D721Med (cell line): ENCODE measurements at regions not wholly inside any gene's neighbourhood (a gene's known extent, or its start where the extent isn't known, plus 50 kb on each side); places are given as distances from the start of the nearest gene placed in this dataset.

ENCODE experiments used
- DNase-seq: peaks from one replicate; pipeline ENCODE4 v3.0.0; 2011; ENCODE audit warnings: low spot score; ENCODE audit not compliant: insufficient read length
- FAIRE-seq: peaks from 2 replicates; lab custom pipeline; 2011; peaks lifted over from hg19 to GRCh38; lab: Jason Lieb, UNC
- CTCF ChIP-seq: IDR thresholded peaks from 2 replicates; pipeline ENCODE4 v1.5.1; 2012; ENCODE audit warnings: mild to moderate bottlenecking, control low read depth; ENCODE audit not compliant: insufficient read depth; ENCODE audit errors: missing control alignments

- TF ChIP-seq CTCF = no peak
- FAIRE-seq = peak; percentile 16
- no peak for DNase-seq
Observed at GRCh38 chr2:39995005-39995737, 216.1 kb upstream of the THUMPD2 start.

- DNase-seq = no peak
Observed at GRCh38 chr2:39994151-39994550, 215.1 kb upstream of the THUMPD2 start.

GRCh38 chr2:39991298-39991697 lies 212.2 kb upstream of the THUMPD2 start:
- no peak for FAIRE-seq
- no peak for DNase-seq

More at GRCh38 chr2:39994151-39994550, 215.1 kb upstream of the THUMPD2 start:
- no peak for TF ChIP-seq CTCF
- FAIRE-seq = no peak

DNA sequence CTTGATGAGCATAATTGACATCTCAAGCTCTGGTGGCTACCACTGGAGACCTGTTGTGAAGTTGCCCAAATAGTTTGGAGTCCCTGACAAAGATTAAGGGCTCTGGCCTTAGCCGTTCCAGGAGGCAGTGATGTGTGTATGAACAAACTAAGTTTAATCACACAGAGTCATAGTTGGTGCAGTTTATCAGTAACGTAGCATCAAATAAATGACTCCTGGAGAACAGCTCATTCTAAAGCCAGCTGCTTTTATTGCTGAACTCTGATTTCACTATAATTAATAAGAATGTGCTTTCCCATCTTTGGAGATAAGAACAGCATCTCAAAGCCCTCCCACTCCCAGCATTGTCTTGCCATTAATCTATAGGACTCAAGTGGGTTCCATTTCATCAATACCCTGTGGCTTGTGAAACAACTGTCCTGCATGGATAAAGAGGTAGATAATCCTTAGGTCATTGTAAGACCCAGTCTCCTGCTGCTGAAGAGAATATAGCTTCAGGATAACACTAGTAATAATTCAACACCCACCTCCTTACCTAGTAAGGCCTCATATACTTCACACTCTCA lies 211.4 kb upstream of the THUMPD2 start:
- FAIRE-seq (no peak), DNase-seq (no peak)
- no peak for TF ChIP-seq CTCF

More at GRCh38 chr2:39991298-39991697, 212.2 kb upstream of the THUMPD2 start:
- TF ChIP-seq CTCF = no peak

GRCh38 chr2:39989888-39990287 lies 210.8 kb upstream of the THUMPD2 start:
- no peak for TF ChIP-seq CTCF
- no peak for DNase-seq
- no peak for FAIRE-seq

DNA sequence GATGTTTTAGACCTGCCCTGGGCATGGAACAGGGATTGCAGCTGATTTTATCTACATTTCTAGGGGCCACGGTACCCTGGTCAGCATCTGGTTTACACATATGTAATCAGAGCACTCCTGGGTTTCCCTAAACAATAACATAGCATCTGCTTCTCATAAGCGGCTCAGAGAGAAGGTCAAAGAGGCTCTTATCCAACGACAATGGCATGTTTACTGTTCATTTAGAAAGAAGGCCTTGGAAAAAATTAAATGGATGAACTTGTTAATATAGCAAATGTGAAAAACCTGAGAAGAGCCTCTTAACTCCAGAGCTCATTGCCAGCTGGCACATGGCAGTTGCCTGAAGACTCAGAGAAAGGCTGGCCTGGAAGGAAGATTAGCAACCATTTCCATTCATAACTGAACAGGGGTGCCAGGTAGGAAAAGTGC lies 202.8 kb upstream of the THUMPD2 start:
- no peak for TF ChIP-seq CTCF
- no peak for DNase-seq
- FAIRE-seq = no peak

- no peak for DNase-seq
- TF ChIP-seq CTCF = no peak
- FAIRE-seq = no peak
Observed at GRCh38 chr2:39975476-39976020, 196.5 kb upstream of the THUMPD2 start.
